Sigmoid colon (tissue), 4 donors: ENCODE measurements at regions not wholly inside any gene's neighbourhood (a gene's known extent, or its start where the extent isn't known, plus 50 kb on each side); places are given as distances from the start of the nearest gene placed in this dataset.

Experiments
- CTCF ChIP-seq, 4 experiments: fragments of 450-650 bp in 3 of 4; fragments of 200-600 bp in 1 of 4; IDR thresholded peaks; one replicate each; pipeline ENCODE4 v1.5.1; 2016 to 2019; ENCODE audit warnings: antibody characterized with exemption in 4 of 4, mild to moderate bottlenecking in 3 of 4, moderate library complexity in 2 of 4
- POLR2AphosphoS5 ChIP-seq, 4 donors: sonication (generic); formaldehyde crosslinking; IDR thresholded peaks; one replicate each; pipeline ENCODE4 v1.6.1; 2017; ENCODE audit warnings: antibody characterized with exemption in 4 of 4

GRCh38 chr1:193368302-193368701 is 181.9 kb upstream of the B3GALT2 start:
- no peak for TF ChIP-seq CTCF (IDR thresholded peaks at IDR 0.05)
- no peak for TF ChIP-seq POLR2AphosphoS5 (IDR thresholded peaks at IDR 0.05)
